PC-9 (cell line): ENCODE measurements at regions not wholly inside any gene's neighbourhood (a gene's known extent, or its start where the extent isn't known, plus 50 kb on each side); places are given as distances from the start of the nearest gene placed in this dataset.

Source experiments
- BruUV-seq: library from RNA; stranded (reverse); fragments of 400-500 nt; replicated peaks from 2 replicates; lab custom pipeline; 2021; lab: Mats Ljungman, UMichigan
- CTCF ChIA-PET: fragments of 300-600 bp; sonication (Branson Sonifier 250); formaldehyde crosslinking; loops from one replicate; lab custom pipeline; 2022; ENCODE audit warnings: antibody characterized with exemption; lab: Charles Lee
- POLR2A ChIA-PET: fragments of 300-600 bp; sonication (Branson Sonifier 250); formaldehyde crosslinking; loops from one replicate; lab custom pipeline; 2022; ENCODE audit warnings: antibody characterized with exemption; ENCODE audit not compliant: unreplicated experiment; lab: Charles Lee
- DNase-seq, 2 experiments: peaks; one replicate each; pipeline versions ENCODE4 v3.0.0 to v3.0.0-alpha.2; 2015 to 2022; ENCODE audit warnings: mixed read lengths in 1 of 2
- H2AFZ ChIP-seq: fragments of 200-600 bp; sonication (generic); 2 replicates; pipeline ENCODE4 v1.8.1; 2017; ENCODE audit warnings: antibody characterized with exemption
- H3F3A ChIP-seq: fragments of 200-600 bp; sonication (generic); 2 replicates; pipeline ENCODE4 v1.8.1; 2017; ENCODE audit warnings: antibody characterized with exemption, mild to moderate bottlenecking, low read depth; ENCODE audit not compliant: insufficient read depth
- H3K27ac ChIP-seq: fragments of 200-600 bp; sonication (generic); 2 replicates; pipeline ENCODE4 v1.6.1; 2016; ENCODE audit warnings: mixed run types
- H3K27me3 ChIP-seq: fragments of 200-600 bp; sonication (generic); 2 replicates; pipeline ENCODE4 v1.6.1; 2016; ENCODE audit warnings: low read depth, mixed run types; ENCODE audit not compliant: insufficient read depth
- H3K36me3 ChIP-seq: fragments of 200-600 bp; sonication (generic); 2 replicates; pipeline ENCODE4 v1.6.1; 2016; ENCODE audit warnings: low read depth, mixed run types
- H3K4me1 ChIP-seq: fragments of 200-600 bp; sonication (generic); replicated peaks from 2 replicates; pipeline ENCODE4 v1.6.1; 2016; ENCODE audit warnings: mixed run types; ENCODE audit not compliant: insufficient read depth
- H3K4me2 ChIP-seq: fragments of 200-600 bp; sonication (generic); 2 replicates; pipeline ENCODE4 v1.6.1; 2017; ENCODE audit warnings: mixed run types
- H3K4me3 ChIP-seq: fragments of 200-600 bp; sonication (generic); 2 replicates; pipeline ENCODE4 v1.6.1; 2016; ENCODE audit warnings: mixed run types
- H3K79me2 ChIP-seq: fragments of 200-600 bp; sonication (generic); 2 replicates; pipeline ENCODE4 v1.6.1; 2017; ENCODE audit warnings: low read depth, mixed run types
- H3K9me2 ChIP-seq: fragments of 200-600 bp; sonication (generic); 2 replicates; pipeline ENCODE4 v1.8.1; 2017; ENCODE audit warnings: mild to moderate bottlenecking; ENCODE audit not compliant: insufficient read depth
- H3K9me3 ChIP-seq: fragments of 200-600 bp; sonication (generic); 2 replicates; pipeline ENCODE4 v1.8.1; 2016; ENCODE audit warnings: low read depth; ENCODE audit not compliant: insufficient read depth
- H4K20me1 ChIP-seq: fragments of 200-600 bp; sonication (generic); 2 replicates; pipeline ENCODE4 v1.8.1; 2017; ENCODE audit not compliant: insufficient read depth
- CTCF ChIP-seq: fragments of 200-600 bp; sonication (generic); conservative IDR thresholded peaks from 2 replicates; pipeline ENCODE4 v1.6.1; 2017; ENCODE audit warnings: mixed run types, antibody characterized with exemption, mild to moderate bottlenecking, moderate library complexity
- EZH2 ChIP-seq: fragments of 200-600 bp; sonication (generic); IDR thresholded peaks from 2 replicates; pipeline ENCODE4 v1.8.0; 2017; ENCODE audit warnings: antibody characterized with exemption, low read depth
- intact Hi-C: fragments of 100-400 bp; cut with micrococcal nuclease; formaldehyde crosslinking; loops from one replicate; pipeline ENCODE4 v1.10.0; 2022; ENCODE audit not compliant: unreplicated experiment

GRCh38 chr5:98563885-98564653 lies 209.4 kb upstream of the RGMB start:
- DNase-seq, result no peak
- H3K9me3 ChIP-seq, result no peaks in the 10 kb centered on the region
- H3K79me2 ChIP-seq, result no peaks in the 10 kb centered on the region
- TF ChIP-seq EZH2, result no peak
- no peak for TF ChIP-seq CTCF
- no peaks in the 10 kb centered on the region for H3F3A ChIP-seq
- no peak overlapping the region for H3K4me3 ChIP-seq
- H3K9me2 ChIP-seq, result no peaks in the 10 kb centered on the region
- intact Hi-C loops, result no loop called here
- H3K27ac ChIP-seq, result no peak overlapping the region
- CTCF ChIA-PET, result no interaction called here
- no TSS peak for BruUV-seq
- H3K27me3 ChIP-seq, result no peaks in the 10 kb centered on the region
- no peaks in the 10 kb centered on the region for H3K36me3 ChIP-seq
- POLR2A ChIA-PET, result no interaction called here
- no peak overlapping the region for H3K4me2 ChIP-seq
- H4K20me1 ChIP-seq, result no peaks in the 10 kb centered on the region
- no peaks in the 10 kb centered on the region for H3K4me1 ChIP-seq
- H2AFZ ChIP-seq, result no peak overlapping the region

DNA sequence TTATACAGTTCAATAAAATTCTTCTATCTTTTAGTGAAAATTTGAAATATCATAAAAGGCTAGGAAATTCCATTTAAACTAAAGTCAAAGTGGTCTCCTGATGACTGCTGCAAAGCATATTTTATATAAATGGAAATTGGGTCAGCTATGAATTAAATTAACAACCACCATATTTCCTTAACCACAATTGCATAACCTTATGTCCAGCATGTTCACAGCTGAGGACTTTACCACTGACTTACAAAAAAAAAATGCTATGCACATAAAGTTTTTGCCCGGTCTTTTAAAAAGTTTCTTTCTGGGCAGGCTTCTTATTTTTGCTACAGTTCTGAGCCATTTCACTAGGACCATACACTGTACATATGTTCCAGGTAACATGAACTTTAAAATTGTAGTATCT lies 208.6 kb upstream of the RGMB start:
- CTCF ChIA-PET, result no interaction called here
- Histone ChIP-seq H3K4me2 (no peak overlapping the region), H3F3A (no peaks in the 10 kb centered on the region; the same call in 1 of the 2 replicates), H3K27ac (no peak overlapping the region), H2AFZ (no peak overlapping the region), H3K9me2 (no peaks in the 10 kb centered on the region), H3K9me3 (no peaks in the 10 kb centered on the region), H3K4me1 (peaks cover 3% of the 10 kb centered on the region; the same call in 1 of the 2 replicates), H3K27me3 (no peaks in the 10 kb centered on the region), H3K79me2 (no peaks in the 10 kb centered on the region), H3K4me3 (no peak overlapping the region), H3K36me3 (no peaks in the 10 kb centered on the region), H4K20me1 (no peaks in the 10 kb centered on the region)
- POLR2A ChIA-PET, result no interaction called here
- DNase-seq, result no peak
- intact Hi-C loops, result no loop called here
- TF ChIP-seq EZH2 (no peak), CTCF (no peak)
- BruUV-seq, result no TSS peak

GRCh38 chr5:98568336-98568735 lies 205.1 kb upstream of the RGMB start:
- no peak for DNase-seq
- ChIA-PET CTCF (interaction anchor here (0.5 kb wide), 1 partner anchor 1707 kb away, joined by 3 read pairs; no protein-coding TSS in a partner anchor), POLR2A (no interaction called here)
- Histone ChIP-seq H3K4me1 (peaks cover 8% of the 10 kb centered on the region; the same call in 1 of the 2 replicates), H3F3A (no peaks in the 10 kb centered on the region; the same call in 1 of the 2 replicates), H3K9me2 (no peaks in the 10 kb centered on the region), H4K20me1 (no peaks in the 10 kb centered on the region), H3K4me2 (no peak overlapping the region), H3K36me3 (no peaks in the 10 kb centered on the region), H3K4me3 (no peak overlapping the region), H3K27ac (no peak overlapping the region), H3K79me2 (no peaks in the 10 kb centered on the region), H2AFZ (no peak overlapping the region), H3K9me3 (no peaks in the 10 kb centered on the region), H3K27me3 (no peaks in the 10 kb centered on the region)
- TF ChIP-seq CTCF (no peak), EZH2 (no peak)
- no TSS peak for BruUV-seq
- intact Hi-C loops, result no loop called here
